ENCODE measurements at regions not wholly inside any gene's neighbourhood (a gene's known extent, or its start where the extent isn't known, plus 50 kb on each side); places are given as distances from the start of the nearest gene placed in this dataset.

- DNase-seq (ENCODE audit: low spot score) = no peak
These were observed 58.7 kb upstream of the ACAN start for GRCh38 chr15:88744548-88745020.

- DNase-seq (ENCODE audit: low spot score) = no peak
These were observed 58.2 kb upstream of the ACAN start for GRCh38 chr15:88745065-88745464.

GRCh38 chr15:88745696-88746095 is 57.5 kb upstream of the ACAN start:
- peak; percentile 72 for DNase-seq (ENCODE audit: low spot score)

- DNase-seq (ENCODE audit: low spot score) = no peak
These were observed 56.8 kb upstream of the ACAN start for GRCh38 chr15:88746451-88746850.

GRCh38 chr15:88747111-88747510 is 56.1 kb upstream of the ACAN start:
- DNase-seq (ENCODE audit: low spot score) = no peak

- no peak for DNase-seq (ENCODE audit: low spot score)
These were observed 55.6 kb upstream of the ACAN start for GRCh38 chr15:88747631-88748030.

GRCh38 chr15:88748081-88748480 is 55.2 kb upstream of the ACAN start:
- DNase-seq (ENCODE audit: low spot score) = no peak

- DNase-seq (ENCODE audit: low spot score) = no peak
These were observed 54.6 kb upstream of the ACAN start for GRCh38 chr15:88748651-88749050.

- DNase-seq (ENCODE audit: low spot score) = no peak
These were observed 53.5 kb upstream of the ACAN start for GRCh38 chr15:88749699-88750098.

- no peak for DNase-seq (ENCODE audit: low spot score)
These were observed 50.7 kb upstream of the ACAN start for GRCh38 chr15:88752501-88752900.

GRCh38 chr15:88752951-88753350 is 50.3 kb upstream of the ACAN start:
- no peak for DNase-seq (ENCODE audit: low spot score)
